Upper lobe of left lung (tissue), 4 donors: ENCODE measurements at regions not wholly inside any gene's neighbourhood (a gene's known extent, or its start where the extent isn't known, plus 50 kb on each side); places are given as distances from the start of the nearest gene placed in this dataset.

Experiments used
- CTCF ChIP-seq, 6 experiments: fragments of 450-650 bp in 4 of 6; fragments of 200-600 bp in 2 of 6; sonication (generic) in 2 of 6; IDR thresholded peaks; one replicate each; pipeline ENCODE4 v1.5.1; 2016 to 2019; ENCODE audit warnings: antibody characterized with exemption in 6 of 6
- EP300 ChIP-seq, 4 donors: sonication (generic); formaldehyde crosslinking; IDR thresholded peaks; one replicate each; pipeline ENCODE4 v1.5.1; 2017; ENCODE audit warnings: antibody characterized with exemption in 4 of 4, control low read depth in 2 of 4
- POLR2A ChIP-seq, 4 donors: fragments of 450-650 bp; IDR thresholded peaks; one replicate each; pipeline ENCODE4 v1.5.1; 2016 to 2017; ENCODE audit warnings: antibody characterized with exemption in 4 of 4, mild to moderate bottlenecking in 2 of 4

GRCh38 chr5:29796013-29796412 lies 1397.5 kb upstream of the CDH6 start:
- TF ChIP-seq CTCF (IDR thresholded peaks at IDR 0.05) (no peak), POLR2A (IDR thresholded peaks at IDR 0.05) (no peak), EP300 (IDR thresholded peaks at IDR 0.05) (no peak)
